SK-N-SH (cell line): ENCODE measurements at regions not wholly inside any gene's neighbourhood (a gene's known extent, or its start where the extent isn't known, plus 50 kb on each side); places are given as distances from the start of the nearest gene placed in this dataset.
"Not testable (repeated sequence)": the region's sequence is repeated elsewhere in the genome, so short reads cannot be mapped to it uniquely, and the experiment has no call there.

Experiments
- CTCF ChIA-PET: fragments of 300-600, 350-600 bp; formaldehyde crosslinking; extraction: SDS; loops from one replicate; lab custom pipeline; 2021; lab: Yijun Ruan, JAX
- POLR2A ChIA-PET: fragments of 350-600 bp; sonication (Branson Sonifier 250); formaldehyde crosslinking; extraction: SDS; loops from one replicate; lab custom pipeline; 2020; ENCODE audit warnings: antibody characterized with exemption, inconsistent platforms; lab: Yijun Ruan, JAX
- DNase-seq: peaks from one replicate; pipeline ENCODE4 v3.0.0; 2012
- H2AFZ ChIP-seq: fragments of 200-600 bp; sonication (generic); 2 replicates; pipeline ENCODE4 v1.8.1; 2016; ENCODE audit warnings: antibody characterized with exemption, mild to moderate bottlenecking, low read depth
- H3F3A ChIP-seq: fragments of 200-600 bp; sonication (generic); replicated peaks from 2 replicates; pipeline ENCODE3; 2016; ENCODE audit warnings: antibody characterized with exemption, mild to moderate bottlenecking; ENCODE audit not compliant: insufficient read depth
- H3K27ac ChIP-seq, 2 experiments: fragments of 200-500 bp in 1 of 2; fragments of 200-600 bp in 1 of 2; sonication (Bioruptor generic) in 1 of 2; sonication (generic), shearing (Covaris generic) in 1 of 2; 2 replicates each; pipeline versions ENCODE4 v1.5.1 to v1.6.1; 2014 to 2016; ENCODE audit warnings: low read depth in 2 of 2, inconsistent platforms in 1 of 2, low read length in 1 of 2, mild to moderate bottlenecking in 1 of 2, mixed read lengths in 1 of 2
- H3K27me3 ChIP-seq: fragments of 200-600 bp; sonication (generic), shearing (Covaris generic); 2 replicates; pipeline ENCODE4 v1.6.1; 2016; ENCODE audit warnings: mixed run types; ENCODE audit not compliant: insufficient read depth
- H3K36me3 ChIP-seq, 2 experiments: fragments of 200-500 bp in 1 of 2; fragments of 200-600 bp in 1 of 2; sonication (Bioruptor generic) in 1 of 2; sonication (generic) in 1 of 2; replicated peaks in 1 of 2; 2 replicates each; pipeline versions ENCODE3 to v1.5.1; 2014 to 2016; ENCODE audit warnings: low read length in 1 of 2, mild to moderate bottlenecking in 1 of 2; ENCODE audit not compliant: insufficient read depth in 2 of 2, control insufficient read depth in 1 of 2
- H3K4me1 ChIP-seq, 2 experiments: fragments of 200-500 bp in 1 of 2; fragments of 200-600 bp in 1 of 2; sonication (Bioruptor generic) in 1 of 2; sonication (generic), shearing (Covaris generic) in 1 of 2; 2 replicates each; pipeline versions ENCODE4 v1.5.1 to v1.6.1; 2014 to 2016; ENCODE audit warnings: low read depth in 1 of 2, low read length in 1 of 2, mixed run types in 1 of 2; ENCODE audit not compliant: insufficient read depth in 2 of 2, control insufficient read depth in 1 of 2
- H3K4me2 ChIP-seq: fragments of 200-600 bp; sonication (generic), shearing (Covaris generic); 2 replicates; pipeline ENCODE4 v1.6.1; 2017; ENCODE audit warnings: mixed run types
- H3K4me3 ChIP-seq, 2 experiments: fragments of 200-500 bp in 1 of 2; fragments of 200-600 bp in 1 of 2; sonication (Bioruptor generic) in 1 of 2; sonication (generic), shearing (Covaris generic) in 1 of 2; 2 replicates each; pipeline versions ENCODE4 v1.5.1 to v1.8.1; 2014 to 2016; ENCODE audit warnings: low read depth in 2 of 2, inconsistent platforms in 1 of 2, low read length in 1 of 2, mild to moderate bottlenecking in 1 of 2, mixed read lengths in 1 of 2, moderate library complexity in 1 of 2
- H3K79me2 ChIP-seq: fragments of 200-600 bp; sonication (generic); 2 replicates; pipeline ENCODE4 v1.8.1; 2017; ENCODE audit warnings: mild to moderate bottlenecking; ENCODE audit not compliant: insufficient read depth
- H3K9ac ChIP-seq: fragments of 200-600 bp; sonication (generic); 2 replicates; pipeline ENCODE4 v1.6.1; 2017; ENCODE audit warnings: mixed run types
- H3K9me2 ChIP-seq: fragments of 200-600 bp; sonication (generic); 2 replicates; pipeline ENCODE4 v1.6.1; 2017; ENCODE audit warnings: mixed run types
- H3K9me3 ChIP-seq: fragments of 200-600 bp; sonication (generic); 2 replicates; pipeline ENCODE4 v1.6.1; 2017; ENCODE audit warnings: mixed run types, mild to moderate bottlenecking, moderate library complexity
- H4K20me1 ChIP-seq: fragments of 200-600 bp; sonication (generic); 2 replicates; pipeline ENCODE4 v1.6.1; 2017; ENCODE audit warnings: mild to moderate bottlenecking, mixed run types; ENCODE audit not compliant: insufficient read depth
- CHD2 ChIP-seq: fragments of 150-350 bp; IDR thresholded peaks from 2 replicates; pipeline ENCODE4 v1.6.1; 2018; ENCODE audit warnings: low read length; ENCODE audit not compliant: partially characterized antibody
- EP300 ChIP-seq, 2 experiments: IDR thresholded peaks; 2 replicates each; pipeline versions ENCODE4 v1.4.0 to v1.6.1; 2012; ENCODE audit warnings: borderline replicate concordance in 1 of 2, low read depth in 1 of 2, low read length in 1 of 2
- FOSL2 ChIP-seq: IDR thresholded peaks from 2 replicates; pipeline ENCODE4 v1.4.0; 2012; ENCODE audit warnings: low read depth, mild to moderate bottlenecking, moderate library complexity, borderline replicate concordance
- GATA2 ChIP-seq: sonication (generic); formaldehyde crosslinking; IDR thresholded peaks from 2 replicates; pipeline ENCODE4 v1.5.0; 2020; ENCODE audit warnings: mild to moderate bottlenecking, missing genetic modification reagents
- JUND ChIP-seq: IDR thresholded peaks from 2 replicates; pipeline ENCODE4 v1.4.0; 2012
- MEF2A ChIP-seq: IDR thresholded peaks from 2 replicates; pipeline ENCODE4 v1.4.0; 2012; ENCODE audit warnings: low read depth, borderline replicate concordance
- NFIC ChIP-seq: IDR thresholded peaks from 2 replicates; pipeline ENCODE4 v1.4.0; 2012; ENCODE audit warnings: borderline replicate concordance
- NRF1 ChIP-seq: IDR thresholded peaks from 2 replicates; pipeline ENCODE4 v1.6.1; 2012; ENCODE audit warnings: low read depth, mild to moderate bottlenecking, low read length
- RAD21 ChIP-seq: IDR thresholded peaks from 2 replicates; pipeline ENCODE4 v1.6.1; 2012; ENCODE audit warnings: mild to moderate bottlenecking, low read length
- RFX5 ChIP-seq: IDR thresholded peaks from 2 replicates; pipeline ENCODE4 v1.6.1; 2012; ENCODE audit warnings: mild to moderate bottlenecking, improper control_type of control experiment, low read length
- SIN3A ChIP-seq: IDR thresholded peaks from 2 replicates; pipeline ENCODE4 v1.6.1; 2012; ENCODE audit warnings: low read depth, mild to moderate bottlenecking, low read length, moderate library complexity, borderline replicate concordance
- SMC3 ChIP-seq: IDR thresholded peaks from 2 replicates; pipeline ENCODE4 v1.6.1; 2012; ENCODE audit warnings: low read depth, low read length, improper control_type of control experiment
- TEAD4 ChIP-seq: IDR thresholded peaks from 2 replicates; pipeline ENCODE4 v1.4.0; 2012; ENCODE audit warnings: mild to moderate bottlenecking, borderline replicate concordance; ENCODE audit not compliant: insufficient read depth
- WGBS: methylation state at CpG from one replicate; pipeline ENCODE4 v1.1.6; 2017; ENCODE audit warnings: low lambda C conversion rate; 5-methylcytosine and 5-hydroxymethylcytosine counted together
- TF ChIP-seq, protein P1 (sequence below): fragments of 200-600 bp; sonication (generic); IDR thresholded peaks from 2 replicates; pipeline ENCODE4 v1.6.1; 2017; ENCODE audit warnings: antibody characterized with exemption, mild to moderate bottlenecking, moderate library complexity

DNA sequence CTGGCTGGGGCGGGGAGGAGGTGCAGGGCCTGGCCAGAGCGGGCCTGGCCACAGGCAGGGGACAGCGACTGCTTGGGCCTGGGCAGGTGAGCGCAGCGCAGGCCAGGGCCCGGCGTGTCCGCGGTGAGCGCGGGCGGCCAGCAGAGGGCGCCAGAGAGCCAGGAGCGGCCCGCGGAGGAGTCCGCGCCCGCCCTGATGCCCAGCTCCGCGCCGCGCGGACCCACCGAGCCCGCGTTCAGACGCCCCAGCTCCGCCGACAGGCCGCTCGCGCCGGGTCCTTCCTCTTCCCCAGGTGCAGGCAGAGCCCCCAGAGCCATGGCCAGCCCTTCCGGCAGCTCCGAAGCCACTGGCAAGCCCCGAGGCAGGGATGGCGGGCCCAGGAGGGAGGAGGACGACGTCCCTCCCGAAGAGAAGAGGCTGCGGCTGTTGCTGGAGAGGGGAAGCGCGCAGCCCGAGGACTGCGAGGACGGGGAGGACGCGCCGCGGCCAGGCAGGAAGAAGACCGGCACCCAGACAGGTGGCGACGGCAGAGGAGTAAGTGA lies 171.1 kb upstream of the OSBPL11 start:
- WGBS, result under 1% methylated on average over 19 of the region's 54 CpGs
- H3K79me2 ChIP-seq, POLR2A ChIA-PET, H3F3A ChIP-seq, H3K9me2 ChIP-seq, H3K9ac ChIP-seq, H3K27ac ChIP-seq, H4K20me1 ChIP-seq, H3K36me3 ChIP-seq, H3K9me3 ChIP-seq, H3K4me1 ChIP-seq: not testable (repeated sequence)
- peak; percentile 85 for DNase-seq
- Histone ChIP-seq H3K27me3 (peaks cover 13% of the 10 kb centered on the region; the same call in 1 of the 2 replicates), H2AFZ (peak overlapping the region; percentile 91; the same call in 1 of the 2 replicates), H3K4me3 (peak overlapping the region; percentile 50 to 71), H3K4me2 (peak overlapping the region; percentile 88)
- CTCF ChIA-PET, result interaction anchor here (0.6 to 1.0 kb wide), 15 partner anchors 8 to 367 kb away, joined by 3 to 5 read pairs (median 3); no protein-coding TSS in a partner anchor
- peak; percentile 66 for TF ChIP-seq RAD21
- TF ChIP-seq, protein P1, sequence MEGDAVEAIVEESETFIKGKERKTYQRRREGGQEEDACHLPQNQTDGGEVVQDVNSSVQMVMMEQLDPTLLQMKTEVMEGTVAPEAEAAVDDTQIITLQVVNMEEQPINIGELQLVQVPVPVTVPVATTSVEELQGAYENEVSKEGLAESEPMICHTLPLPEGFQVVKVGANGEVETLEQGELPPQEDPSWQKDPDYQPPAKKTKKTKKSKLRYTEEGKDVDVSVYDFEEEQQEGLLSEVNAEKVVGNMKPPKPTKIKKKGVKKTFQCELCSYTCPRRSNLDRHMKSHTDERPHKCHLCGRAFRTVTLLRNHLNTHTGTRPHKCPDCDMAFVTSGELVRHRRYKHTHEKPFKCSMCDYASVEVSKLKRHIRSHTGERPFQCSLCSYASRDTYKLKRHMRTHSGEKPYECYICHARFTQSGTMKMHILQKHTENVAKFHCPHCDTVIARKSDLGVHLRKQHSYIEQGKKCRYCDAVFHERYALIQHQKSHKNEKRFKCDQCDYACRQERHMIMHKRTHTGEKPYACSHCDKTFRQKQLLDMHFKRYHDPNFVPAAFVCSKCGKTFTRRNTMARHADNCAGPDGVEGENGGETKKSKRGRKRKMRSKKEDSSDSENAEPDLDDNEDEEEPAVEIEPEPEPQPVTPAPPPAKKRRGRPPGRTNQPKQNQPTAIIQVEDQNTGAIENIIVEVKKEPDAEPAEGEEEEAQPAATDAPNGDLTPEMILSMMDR, result peak; percentile 56
- TF ChIP-seq SMC3, result peak; percentile 67

DNA sequence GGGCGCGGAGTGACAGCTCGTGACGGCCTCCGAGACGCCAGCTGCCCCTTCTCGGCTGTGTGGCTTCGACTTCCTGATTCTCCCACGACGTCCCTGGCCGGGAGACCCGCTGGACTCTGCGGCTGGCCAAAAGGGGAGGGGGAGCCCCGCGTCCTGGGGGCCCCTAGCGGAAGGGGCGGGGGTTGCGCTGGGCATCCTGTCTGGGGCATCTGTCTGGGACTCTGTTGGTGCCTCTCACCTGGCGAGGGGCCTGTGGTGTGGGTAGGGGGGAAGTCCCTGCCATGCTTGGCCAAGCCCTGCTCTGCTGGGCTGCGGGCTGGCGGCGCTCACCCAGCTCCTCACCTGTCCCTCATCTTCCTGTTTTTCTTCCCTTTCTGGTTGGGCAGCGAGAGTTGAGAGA lies 171.6 kb upstream of the OSBPL11 start:
- H3K27me3 ChIP-seq, H3K9ac ChIP-seq, H4K20me1 ChIP-seq, H3F3A ChIP-seq, H3K9me2 ChIP-seq, H3K36me3 ChIP-seq, POLR2A ChIA-PET, H3K9me3 ChIP-seq, H3K4me1 ChIP-seq, H3K79me2 ChIP-seq, H3K27ac ChIP-seq: not testable (repeated sequence)
- Histone ChIP-seq H3K4me3 (peak overlapping the region in 1 of 2 experiments; percentile 50; a peak in 3 of 4 replicates), H3K4me2 (peak overlapping the region; percentile 88), H2AFZ (0 out of 2 replicates have a peak overlapping the region, but pooled peaks have one; percentile 91)
- peak; percentile 48 for DNase-seq
- CTCF ChIA-PET, result interaction anchor here (0.6 to 1.0 kb wide), 15 partner anchors 8 to 367 kb away, joined by 3 to 5 read pairs (median 3); no protein-coding TSS in a partner anchor
- 52% methylated on average over 7 of the region's 23 CpGs for WGBS

DNA sequence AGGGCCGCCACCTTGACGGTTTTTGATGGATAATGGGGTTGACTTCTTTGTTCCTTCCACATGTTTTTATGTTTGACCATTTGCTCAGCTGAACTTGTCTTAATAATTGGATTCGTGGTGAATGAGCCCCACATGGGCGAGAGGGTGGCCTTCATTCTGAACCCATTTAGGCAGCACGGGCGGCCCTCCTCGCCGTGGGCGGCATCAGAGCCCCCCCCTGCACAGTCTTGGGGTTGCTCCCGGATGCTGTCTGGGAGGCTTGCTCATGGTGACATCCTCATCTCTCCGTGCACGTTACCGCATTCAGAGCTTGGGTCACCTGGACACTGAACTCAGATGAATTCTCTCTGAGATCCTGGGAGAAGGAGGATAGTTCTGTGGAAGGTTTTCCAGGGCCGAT lies 172.3 kb upstream of the OSBPL11 start:
- no peaks in the 10 kb centered on the region for H3K79me2 ChIP-seq
- H3K9me2 ChIP-seq, result no peaks in the 10 kb centered on the region
- no peak for DNase-seq
- no peak overlapping the region for H3K27ac ChIP-seq
- POLR2A ChIA-PET, result no interaction called here
- H3K9me3 ChIP-seq, result no peaks in the 10 kb centered on the region
- no peaks in the 10 kb centered on the region for H4K20me1 ChIP-seq
- H3F3A ChIP-seq, result no peaks in the 10 kb centered on the region
- H3K4me3 ChIP-seq, result no peak overlapping the region
- H2AFZ ChIP-seq, result no peak overlapping the region
- H3K4me2 ChIP-seq, result no peak overlapping the region
- H3K9ac ChIP-seq, result no peak overlapping the region
- TF ChIP-seq CHD2, result no peak
- no peak for TF ChIP-seq MEF2A
- TF ChIP-seq RFX5, result no peak
- TF ChIP-seq GATA2 (CRISPR knock-in tag), result no peak
- no peak for TF ChIP-seq EP300 (IDR thresholded peaks at IDR 0.05; ENCODE audit: borderline replicate concordance in 1 of 2, low read depth in 1 of 2, low read length in 1 of 2)
- TF ChIP-seq SIN3A, result no peak
- no peak for TF ChIP-seq JUND
- no peak for TF ChIP-seq TEAD4
- no peak for TF ChIP-seq NRF1
- TF ChIP-seq FOSL2, result no peak
- TF ChIP-seq NFIC, result no peak
- CTCF ChIA-PET, result no interaction called here
- 90% methylated on average over 14 of the region's 14 CpGs for WGBS
- H3K4me1 ChIP-seq, result no peaks in the 10 kb centered on the region; a peak in 1 of 4 replicates
- peaks cover 7% of the 10 kb centered on the region; the same call in 1 of the 2 replicates for H3K27me3 ChIP-seq
- no peaks in the 10 kb centered on the region for H3K36me3 ChIP-seq

DNA sequence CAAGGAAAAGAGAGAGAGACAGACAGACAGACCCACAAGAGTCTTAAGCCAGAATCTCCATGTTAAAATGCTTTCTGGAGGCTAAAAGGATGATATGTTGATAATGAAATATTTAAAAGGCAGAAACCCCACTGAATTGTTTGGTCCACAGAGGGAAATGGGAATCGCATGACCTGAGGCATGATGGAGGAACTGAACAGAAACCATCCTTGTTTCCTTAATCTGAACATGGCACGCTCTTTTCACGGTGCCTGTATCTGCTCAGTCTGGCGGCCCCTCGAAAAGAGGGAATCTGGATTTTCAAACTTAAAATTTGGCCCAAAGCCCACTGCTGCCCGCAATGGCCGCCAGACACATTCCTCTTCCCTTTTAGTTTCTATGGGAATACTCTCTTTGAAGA lies 173.5 kb upstream of the OSBPL11 start:
- CTCF ChIA-PET, DNase-seq, H3F3A ChIP-seq, H3K4me1 ChIP-seq, H3K4me3 ChIP-seq, H2AFZ ChIP-seq, H3K27me3 ChIP-seq, H3K4me2 ChIP-seq, H3K27ac ChIP-seq, H4K20me1 ChIP-seq, H3K9me3 ChIP-seq, POLR2A ChIA-PET, H3K79me2 ChIP-seq, H3K9ac ChIP-seq, H3K36me3 ChIP-seq, H3K9me2 ChIP-seq: not testable (repeated sequence)
- WGBS, result 67% methylated on average over 7 of the region's 7 CpGs
